ENCODE measurements at regions not wholly inside any gene's neighbourhood (a gene's known extent, or its start where the extent isn't known, plus 50 kb on each side); places are given as distances from the start of the nearest gene placed in this dataset.

GRCh38 chr2:171241771-171242170 is 81.1 kb upstream of the TLK1 start:
- TF ChIP-seq GABPA (IDR thresholded peaks at IDR 0.05; ENCODE audit: low read depth) (no peak), POLR2AphosphoS5 (IDR thresholded peaks at IDR 0.05; ENCODE audit: low read depth) (no peak)

All from HL-60 (cell line).